ENCODE measurements at regions not wholly inside any gene's neighbourhood (a gene's known extent, or its start where the extent isn't known, plus 50 kb on each side); places are given as distances from the start of the nearest gene placed in this dataset.

DNA sequence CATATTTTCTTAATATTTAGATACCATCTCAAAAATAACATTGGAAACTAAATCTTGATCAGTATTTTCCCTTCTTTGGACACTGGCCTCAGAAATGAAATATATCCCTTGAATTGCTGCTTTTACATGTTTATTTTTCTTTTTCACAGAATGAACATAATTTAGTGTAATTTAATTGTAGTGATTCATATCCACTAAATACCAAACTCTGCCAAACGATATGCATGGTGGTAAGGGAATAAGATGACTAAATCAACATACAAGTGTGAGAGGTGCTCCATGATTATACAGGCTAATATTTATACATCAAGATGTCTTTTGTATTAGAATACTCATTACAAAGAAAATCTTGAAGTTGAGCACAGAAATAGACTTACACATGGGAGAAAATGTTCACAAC, 216.8 kb upstream of the PACRGL start:
- TF ChIP-seq EZH2 (IDR thresholded peaks at IDR 0.05) = no peak
- TF ChIP-seq POLR2AphosphoS5 (IDR thresholded peaks at IDR 0.05; ENCODE audit: borderline replicate concordance, low read depth, low read length) = no peak
- TF ChIP-seq FOXP2 (optimal IDR thresholded peaks at IDR 0.05; ENCODE audit: control extremely low read depth, extremely low read length, insufficient read depth) = no peak

Data from SK-N-MC (cell line).